ENCODE measurements at regions not wholly inside any gene's neighbourhood (a gene's known extent, or its start where the extent isn't known, plus 50 kb on each side); places are given as distances from the start of the nearest gene placed in this dataset.
A peak's percentile ranks its signal among the peaks of the same experiment; 100 is the strongest.

DNA sequence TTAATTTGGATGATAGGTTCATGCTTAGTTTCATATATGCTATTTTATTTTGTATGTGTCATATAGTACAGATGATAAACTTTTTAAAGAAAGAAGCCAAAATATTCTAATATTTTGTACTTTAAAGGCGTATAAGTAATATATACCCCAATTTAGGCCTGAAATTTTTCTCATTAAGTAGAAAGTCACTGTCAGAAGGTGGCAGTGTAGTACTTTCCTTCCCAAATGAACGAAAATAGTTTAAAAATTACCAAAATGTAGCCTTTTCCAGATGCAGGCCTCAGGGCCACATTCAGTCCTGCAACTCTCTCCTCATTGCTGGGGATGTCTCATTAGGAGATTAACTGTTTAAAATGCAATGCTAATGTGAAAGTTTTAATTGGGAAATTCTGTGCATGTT is 1263.6 kb downstream of the C4orf33 start:
- DNase-seq = peak in 2 of 5 donors; percentile 28 to 35
- no peaks in the 10 kb centered on the region for H3K36me3 ChIP-seq (ENCODE audit: control insufficient read depth in 2 of 3, insufficient read depth in 3 of 3, low read length in 3 of 3)
- H3K27me3 ChIP-seq (ENCODE audit: control insufficient read depth, insufficient read depth, low read length) = no peaks in the 10 kb centered on the region
- H3K4me1 ChIP-seq (ENCODE audit: control insufficient read depth in 2 of 3, insufficient read depth in 2 of 3, low read depth in 1 of 3, low read length in 3 of 3) = no peaks in the 10 kb centered on the region
- intact Hi-C loops (cut with DNase I) = no loop called here
- FAIRE-seq = no peak
- no peak overlapping the region for H3K9ac ChIP-seq (ENCODE audit: low read length in 3 of 3)
- H3K9me3 ChIP-seq (ENCODE audit: control insufficient read depth in 2 of 3, insufficient read depth in 1 of 3, low read length in 3 of 3) = no peaks in the 10 kb centered on the region
- TF ChIP-seq, protein P1, sequence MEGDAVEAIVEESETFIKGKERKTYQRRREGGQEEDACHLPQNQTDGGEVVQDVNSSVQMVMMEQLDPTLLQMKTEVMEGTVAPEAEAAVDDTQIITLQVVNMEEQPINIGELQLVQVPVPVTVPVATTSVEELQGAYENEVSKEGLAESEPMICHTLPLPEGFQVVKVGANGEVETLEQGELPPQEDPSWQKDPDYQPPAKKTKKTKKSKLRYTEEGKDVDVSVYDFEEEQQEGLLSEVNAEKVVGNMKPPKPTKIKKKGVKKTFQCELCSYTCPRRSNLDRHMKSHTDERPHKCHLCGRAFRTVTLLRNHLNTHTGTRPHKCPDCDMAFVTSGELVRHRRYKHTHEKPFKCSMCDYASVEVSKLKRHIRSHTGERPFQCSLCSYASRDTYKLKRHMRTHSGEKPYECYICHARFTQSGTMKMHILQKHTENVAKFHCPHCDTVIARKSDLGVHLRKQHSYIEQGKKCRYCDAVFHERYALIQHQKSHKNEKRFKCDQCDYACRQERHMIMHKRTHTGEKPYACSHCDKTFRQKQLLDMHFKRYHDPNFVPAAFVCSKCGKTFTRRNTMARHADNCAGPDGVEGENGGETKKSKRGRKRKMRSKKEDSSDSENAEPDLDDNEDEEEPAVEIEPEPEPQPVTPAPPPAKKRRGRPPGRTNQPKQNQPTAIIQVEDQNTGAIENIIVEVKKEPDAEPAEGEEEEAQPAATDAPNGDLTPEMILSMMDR (IDR thresholded peaks at IDR 0.05; ENCODE audit: borderline replicate concordance, extremely low read depth, insufficient read depth) = no peak
- H3K27ac ChIP-seq (ENCODE audit: low read depth in 2 of 2, low read length in 2 of 2) = no peak overlapping the region
- no peak overlapping the region for H3K4me3 ChIP-seq (ENCODE audit: low read length in 3 of 3)

DNA sequence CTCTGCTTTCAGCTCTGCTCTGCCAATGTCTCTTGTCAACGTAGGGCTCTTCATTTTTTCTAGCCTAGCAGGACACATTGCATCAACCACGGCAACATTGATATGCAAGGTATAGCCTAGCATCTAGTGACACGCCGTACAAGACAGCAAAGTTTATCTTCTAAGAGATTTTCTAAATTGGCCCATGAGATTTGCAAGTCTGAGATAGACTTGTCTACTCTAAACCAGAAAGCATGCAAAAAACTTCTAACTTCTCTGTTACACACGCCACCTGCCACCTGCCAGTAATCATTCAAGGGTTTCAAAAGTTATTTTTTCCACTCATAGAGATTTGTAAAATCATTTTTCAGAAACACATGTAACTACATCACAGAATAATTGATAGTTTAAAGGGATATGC is 1265.7 kb downstream of the C4orf33 start:
- H3K4me1 ChIP-seq (ENCODE audit: control insufficient read depth in 2 of 3, insufficient read depth in 2 of 3, low read depth in 1 of 3, low read length in 3 of 3) = no peaks in the 10 kb centered on the region
- no peaks in the 10 kb centered on the region for H3K9me3 ChIP-seq (ENCODE audit: control insufficient read depth in 2 of 3, insufficient read depth in 1 of 3, low read length in 3 of 3)
- no peaks in the 10 kb centered on the region for H3K36me3 ChIP-seq (ENCODE audit: control insufficient read depth in 2 of 3, insufficient read depth in 3 of 3, low read length in 3 of 3)
- no peak overlapping the region for H3K9ac ChIP-seq (ENCODE audit: low read length in 3 of 3)
- intact Hi-C loops (cut with DNase I) = no loop called here
- no peak overlapping the region for H3K27ac ChIP-seq (ENCODE audit: low read depth in 2 of 2, low read length in 2 of 2)
- H3K27me3 ChIP-seq (ENCODE audit: control insufficient read depth, insufficient read depth, low read length) = no peaks in the 10 kb centered on the region
- TF ChIP-seq, protein P1 (IDR thresholded peaks at IDR 0.05; ENCODE audit: borderline replicate concordance, extremely low read depth, insufficient read depth) = no peak
- FAIRE-seq (no peak), DNase-seq (no peak)
- no peak overlapping the region for H3K4me3 ChIP-seq (ENCODE audit: low read length in 3 of 3)

DNA sequence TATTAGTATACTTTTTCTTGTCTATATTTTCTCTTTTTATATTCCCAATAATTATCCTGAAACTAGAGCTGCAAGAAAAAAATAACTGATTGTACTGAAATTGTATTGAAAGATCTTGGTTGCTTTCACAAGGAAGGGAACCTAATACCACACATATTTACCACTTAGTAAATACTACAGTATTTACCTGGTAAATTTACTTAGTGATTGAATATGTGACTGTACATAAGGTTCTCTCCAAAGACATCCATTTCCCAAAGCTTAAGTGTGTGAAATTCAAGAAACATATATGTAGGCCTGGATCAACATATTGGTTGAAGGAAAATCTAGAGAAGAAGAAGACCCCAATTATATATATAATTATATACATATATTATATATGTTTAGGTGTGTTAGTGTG is 1272.7 kb downstream of the C4orf33 start:
- H3K27ac ChIP-seq (ENCODE audit: low read depth in 2 of 2, low read length in 2 of 2) = no peak overlapping the region
- TF ChIP-seq, protein P1 (IDR thresholded peaks at IDR 0.05; ENCODE audit: borderline replicate concordance, extremely low read depth, insufficient read depth) = no peak
- H3K4me1 ChIP-seq (ENCODE audit: control insufficient read depth in 2 of 3, insufficient read depth in 2 of 3, low read depth in 1 of 3, low read length in 3 of 3) = no peaks in the 10 kb centered on the region
- no peaks in the 10 kb centered on the region for H3K9me3 ChIP-seq (ENCODE audit: control insufficient read depth in 2 of 3, insufficient read depth in 1 of 3, low read length in 3 of 3)
- DNase-seq (no peak), FAIRE-seq (no peak)
- no peak overlapping the region for H3K4me3 ChIP-seq (ENCODE audit: low read length in 3 of 3)
- no peaks in the 10 kb centered on the region for H3K27me3 ChIP-seq (ENCODE audit: control insufficient read depth, insufficient read depth, low read length)
- intact Hi-C loops (cut with DNase I) = no loop called here
- no peak overlapping the region for H3K9ac ChIP-seq (ENCODE audit: low read length in 3 of 3)
- H3K36me3 ChIP-seq (ENCODE audit: control insufficient read depth in 2 of 3, insufficient read depth in 3 of 3, low read length in 3 of 3) = no peaks in the 10 kb centered on the region

DNA sequence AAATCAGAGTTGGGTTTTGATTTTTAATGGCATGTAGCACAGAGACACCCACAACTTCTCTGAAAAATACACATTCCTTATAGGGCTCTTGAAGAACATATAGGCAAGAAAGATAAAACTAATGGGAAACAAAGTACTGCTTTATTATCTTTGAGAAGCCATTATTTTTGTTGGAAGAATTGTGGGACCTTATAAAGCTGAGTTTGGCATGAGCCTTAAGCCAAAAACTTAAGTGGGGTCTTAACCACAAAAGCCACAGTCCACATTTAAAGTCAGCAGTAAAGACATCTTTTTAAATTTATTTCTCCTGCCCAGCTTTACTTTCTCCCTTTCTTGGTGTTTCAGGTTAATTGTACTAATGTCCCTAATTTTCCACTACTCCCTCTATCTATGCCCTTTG is 1297.3 kb downstream of the C4orf33 start:
- DNase-seq (no peak), FAIRE-seq (no peak)
- TF ChIP-seq, protein P1 (IDR thresholded peaks at IDR 0.05; ENCODE audit: borderline replicate concordance, extremely low read depth, insufficient read depth) = no peak

More for the DNA sequence above, 1297.3 kb downstream of the C4orf33 start:
- Histone ChIP-seq H3K27me3 (ENCODE audit: control insufficient read depth, insufficient read depth, low read length) (no peaks in the 10 kb centered on the region), H3K9me3 (ENCODE audit: control insufficient read depth in 2 of 3, insufficient read depth in 1 of 3, low read length in 3 of 3) (no peaks in the 10 kb centered on the region), H3K36me3 (ENCODE audit: control insufficient read depth in 2 of 3, insufficient read depth in 3 of 3, low read length in 3 of 3) (no peaks in the 10 kb centered on the region), H3K4me1 (ENCODE audit: control insufficient read depth in 2 of 3, insufficient read depth in 2 of 3, low read depth in 1 of 3, low read length in 3 of 3) (no peaks in the 10 kb centered on the region), H3K27ac (ENCODE audit: low read depth in 2 of 2, low read length in 2 of 2) (no peak overlapping the region), H3K4me3 (ENCODE audit: low read length in 3 of 3) (no peak overlapping the region), H3K9ac (ENCODE audit: low read length in 3 of 3) (no peak overlapping the region)
- intact Hi-C loops (cut with DNase I) = no loop called here

Measured in kidney (tissue), 13 donors.